ENCODE measurements at regions not wholly inside any gene's neighbourhood (a gene's known extent, or its start where the extent isn't known, plus 50 kb on each side); places are given as distances from the start of the nearest gene placed in this dataset.

GRCh38 chr11:19595840-19596751, 116.5 kb upstream of the NAV2 start:
- H3K27ac Mint-ChIP-seq (ENCODE audit: unreplicated experiment), result no peak overlapping the region
- FAIRE-seq, result peak; percentile 59

GRCh38 chr11:19595499-19595839, 117.2 kb upstream of the NAV2 start:
- Mint-ChIP-seq H3K27ac (ENCODE audit: unreplicated experiment) (no peak overlapping the region), H3K4me1 (ENCODE audit: low read depth, unreplicated experiment) (peaks cover 32% of the 10 kb centered on the region), H3K4me3 (ENCODE audit: unreplicated experiment) (no peak overlapping the region), H3K36me3 (ENCODE audit: low read depth, unreplicated experiment) (no peaks in the 10 kb centered on the region), H3K27me3 (ENCODE audit: low read depth, unreplicated experiment) (peaks cover 9% of the 10 kb centered on the region), H3K9me3 (ENCODE audit: unreplicated experiment) (peaks cover 2% of the 10 kb centered on the region)
- H3K4me3 ChIP-seq (ENCODE audit: insufficient read depth, low read depth, low read length), result no peak overlapping the region
- H3K9ac ChIP-seq (ENCODE audit: low read length), result no peak overlapping the region
- no peaks in the 10 kb centered on the region for H3K27me3 ChIP-seq (ENCODE audit: insufficient read depth, low read length)
- FAIRE-seq (no peak), DNase-seq (ENCODE audit: low read depth) (no peak)
- H3K4me1 ChIP-seq (ENCODE audit: insufficient read depth, low read length), result peaks cover 27% of the 10 kb centered on the region
- peak overlapping the region; percentile 95 for H3K27ac ChIP-seq (ENCODE audit: low read depth, low read length)
- TF ChIP-seq CTCF (IDR thresholded peaks at IDR 0.05; ENCODE audit: insufficient read depth, low read depth, low read length), result no peak
- no peak for TF ChIP-seq EZH2 (IDR thresholded peaks at IDR 0.05; ENCODE audit: insufficient read depth, low read length)
- H3K36me3 ChIP-seq (ENCODE audit: insufficient read depth, low read length), result no peaks in the 10 kb centered on the region
- no peaks in the 10 kb centered on the region for H3K79me2 ChIP-seq (ENCODE audit: insufficient read depth, low read length)
- H3K4me2 ChIP-seq (ENCODE audit: low read length), result no peak overlapping the region
- no peaks in the 10 kb centered on the region for H3K9me3 ChIP-seq (ENCODE audit: insufficient read depth, low read depth, low read length)
- H4K20me1 ChIP-seq (ENCODE audit: insufficient read depth, low read length), result no peaks in the 10 kb centered on the region
- H2AFZ ChIP-seq (ENCODE audit: low read depth, low read length), result no peak overlapping the region

More at GRCh38 chr11:19595840-19596751, 116.5 kb upstream of the NAV2 start:
- Histone ChIP-seq H3K4me2 (ENCODE audit: low read length) (peak overlapping the region; percentile 75), H2AFZ (ENCODE audit: low read depth, low read length) (peak overlapping the region; percentile 27), H3K4me1 (ENCODE audit: insufficient read depth, low read length) (peaks cover 27% of the 10 kb centered on the region), H3K9me3 (ENCODE audit: insufficient read depth, low read depth, low read length) (no peaks in the 10 kb centered on the region), H4K20me1 (ENCODE audit: insufficient read depth, low read length) (no peaks in the 10 kb centered on the region), H3K4me3 (ENCODE audit: insufficient read depth, low read depth, low read length) (peak overlapping the region; percentile 35), H3K27me3 (ENCODE audit: insufficient read depth, low read length) (no peaks in the 10 kb centered on the region), H3K9ac (ENCODE audit: low read length) (peak overlapping the region; percentile 73), H3K36me3 (ENCODE audit: insufficient read depth, low read length) (no peaks in the 10 kb centered on the region), H3K27ac (ENCODE audit: low read depth, low read length) (peak overlapping the region; percentile 95), H3K79me2 (ENCODE audit: insufficient read depth, low read length) (no peaks in the 10 kb centered on the region)
- peaks cover 2% of the 10 kb centered on the region for H3K9me3 Mint-ChIP-seq (ENCODE audit: unreplicated experiment)
- H3K4me3 Mint-ChIP-seq (ENCODE audit: unreplicated experiment), result no peak overlapping the region
- H3K4me1 Mint-ChIP-seq (ENCODE audit: low read depth, unreplicated experiment), result peaks cover 32% of the 10 kb centered on the region
- H3K27me3 Mint-ChIP-seq (ENCODE audit: low read depth, unreplicated experiment), result peaks cover 11% of the 10 kb centered on the region
- no peaks in the 10 kb centered on the region for H3K36me3 Mint-ChIP-seq (ENCODE audit: low read depth, unreplicated experiment)
- TF ChIP-seq CTCF (IDR thresholded peaks at IDR 0.05; ENCODE audit: insufficient read depth, low read depth, low read length) (no peak), EZH2 (IDR thresholded peaks at IDR 0.05; ENCODE audit: insufficient read depth, low read length) (no peak)
- DNase-seq (ENCODE audit: low read depth), result peak; percentile 83

GRCh38 chr11:19594326-19594725, 118.3 kb upstream of the NAV2 start:
- no peak overlapping the region for H2AFZ ChIP-seq (ENCODE audit: low read depth, low read length)
- H3K9ac ChIP-seq (ENCODE audit: low read length), result no peak overlapping the region
- H3K4me3 Mint-ChIP-seq (ENCODE audit: unreplicated experiment), result no peak overlapping the region
- no peak for TF ChIP-seq EZH2 (IDR thresholded peaks at IDR 0.05; ENCODE audit: insufficient read depth, low read length)
- no peak for TF ChIP-seq CTCF (IDR thresholded peaks at IDR 0.05; ENCODE audit: insufficient read depth, low read depth, low read length)
- H3K4me3 ChIP-seq (ENCODE audit: insufficient read depth, low read depth, low read length), result no peak overlapping the region
- H3K4me2 ChIP-seq (ENCODE audit: low read length), result no peak overlapping the region
- no peaks in the 10 kb centered on the region for H3K36me3 ChIP-seq (ENCODE audit: insufficient read depth, low read length)
- H3K27me3 ChIP-seq (ENCODE audit: insufficient read depth, low read length), result no peaks in the 10 kb centered on the region
- H3K4me1 Mint-ChIP-seq (ENCODE audit: low read depth, unreplicated experiment), result peaks cover 32% of the 10 kb centered on the region
- H3K4me1 ChIP-seq (ENCODE audit: insufficient read depth, low read length), result peaks cover 27% of the 10 kb centered on the region
- H3K9me3 ChIP-seq (ENCODE audit: insufficient read depth, low read depth, low read length), result no peaks in the 10 kb centered on the region
- peaks cover 10% of the 10 kb centered on the region for H3K27me3 Mint-ChIP-seq (ENCODE audit: low read depth, unreplicated experiment)
- no peak overlapping the region for H3K27ac Mint-ChIP-seq (ENCODE audit: unreplicated experiment)
- no peak for DNase-seq (ENCODE audit: low read depth)
- no peaks in the 10 kb centered on the region for H4K20me1 ChIP-seq (ENCODE audit: insufficient read depth, low read length)
- H3K9me3 Mint-ChIP-seq (ENCODE audit: unreplicated experiment), result peaks cover 2% of the 10 kb centered on the region
- H3K79me2 ChIP-seq (ENCODE audit: insufficient read depth, low read length), result no peaks in the 10 kb centered on the region
- no peak for FAIRE-seq
- H3K27ac ChIP-seq (ENCODE audit: low read depth, low read length), result no peak overlapping the region
- no peaks in the 10 kb centered on the region for H3K36me3 Mint-ChIP-seq (ENCODE audit: low read depth, unreplicated experiment)
